ENCODE measurements at regions not wholly inside any gene's neighbourhood (a gene's known extent, or its start where the extent isn't known, plus 50 kb on each side); places are given as distances from the start of the nearest gene placed in this dataset.
"Not testable (repeated sequence)": the region's sequence is repeated elsewhere in the genome, so short reads cannot be mapped to it uniquely, and the experiment has no call there.

GRCh38 chr2:89831641-89832498 is 1140.4 kb downstream of the RPIA start:
- Mint-ChIP-seq H3K4me3 (no peak overlapping the region), H3K27me3 (no peaks in the 10 kb centered on the region), H3K36me3 (ENCODE audit: insufficient read depth) (no peaks in the 10 kb centered on the region), H3K4me1 (ENCODE audit: low read depth in 2 of 2) (no peaks in the 10 kb centered on the region), H3K27ac (no peak overlapping the region), H3K9me3 (peaks cover 16 to 37% of the 10 kb centered on the region in 2 donors)
- ATAC-seq (replicated peaks) (no peak), DNase-seq (no peak)

- H3K27ac Mint-ChIP-seq, result no peak overlapping the region
- no peak overlapping the region for H3K4me3 Mint-ChIP-seq
- H3K36me3 Mint-ChIP-seq (ENCODE audit: insufficient read depth), result no peaks in the 10 kb centered on the region
- DNase-seq (no peak), ATAC-seq (replicated peaks) (peak; percentile 43)
- no peaks in the 10 kb centered on the region for H3K27me3 Mint-ChIP-seq
- no peaks in the 10 kb centered on the region for H3K4me1 Mint-ChIP-seq (ENCODE audit: low read depth in 2 of 2)
- peaks cover 22 to 41% of the 10 kb centered on the region in 2 donors for H3K9me3 Mint-ChIP-seq
Measured at GRCh38 chr2:89833116-89833779, 1141.8 kb downstream of the RPIA start.

GRCh38 chr2:89833780-89834117 is 1142.3 kb downstream of the RPIA start:
- DNase-seq (no peak), ATAC-seq (replicated peaks) (no peak)
- Mint-ChIP-seq H3K4me3 (no peak overlapping the region), H3K9me3 (peaks cover 27 to 46% of the 10 kb centered on the region in 2 donors), H3K4me1 (ENCODE audit: low read depth in 2 of 2) (no peaks in the 10 kb centered on the region), H3K27me3 (no peaks in the 10 kb centered on the region), H3K36me3 (ENCODE audit: insufficient read depth) (no peaks in the 10 kb centered on the region), H3K27ac (no peak overlapping the region)

- Mint-ChIP-seq H3K27ac (no peak overlapping the region), H3K27me3 (no peaks in the 10 kb centered on the region), H3K4me1 (ENCODE audit: low read depth in 2 of 2) (no peaks in the 10 kb centered on the region), H3K4me3 (no peak overlapping the region), H3K9me3 (peaks cover 30 to 45% of the 10 kb centered on the region in 2 donors), H3K36me3 (ENCODE audit: insufficient read depth) (no peaks in the 10 kb centered on the region)
- DNase-seq, result no peak
- no peak for ATAC-seq (replicated peaks)
Measured at GRCh38 chr2:89834306-89834705, 1142.8 kb downstream of the RPIA start.

- H3K27ac Mint-ChIP-seq; H3K36me3 Mint-ChIP-seq (ENCODE audit: insufficient read depth); DNase-seq; H3K4me3 Mint-ChIP-seq; H3K27me3 Mint-ChIP-seq; H3K4me1 Mint-ChIP-seq (ENCODE audit: low read depth in 2 of 2): not testable (repeated sequence)
- H3K9me3 Mint-ChIP-seq, result peaks cover 22 to 41% of the 10 kb centered on the region in 2 donors
- ATAC-seq (replicated peaks), result peak; percentile 58
Measured at GRCh38 chr2:89836326-89836725, 1144.9 kb downstream of the RPIA start.

- Mint-ChIP-seq H3K4me1 (ENCODE audit: low read depth in 2 of 2) (no peaks in the 10 kb centered on the region), H3K4me3 (no peak overlapping the region), H3K36me3 (ENCODE audit: insufficient read depth) (no peaks in the 10 kb centered on the region), H3K27me3 (no peaks in the 10 kb centered on the region), H3K9me3 (peaks cover 22 to 35% of the 10 kb centered on the region in 2 donors), H3K27ac (no peak overlapping the region)
- no peak for DNase-seq
- peak; percentile 27 for ATAC-seq (replicated peaks)
Measured at GRCh38 chr2:89837962-89838625, 1146.6 kb downstream of the RPIA start.

- not testable (repeated sequence) for ATAC-seq (replicated peaks); H3K27ac Mint-ChIP-seq; H3K36me3 Mint-ChIP-seq (ENCODE audit: insufficient read depth); H3K4me3 Mint-ChIP-seq; DNase-seq; H3K4me1 Mint-ChIP-seq (ENCODE audit: low read depth in 2 of 2); H3K27me3 Mint-ChIP-seq
- H3K9me3 Mint-ChIP-seq, result peaks cover 22 to 31% of the 10 kb centered on the region in 2 donors
Measured at GRCh38 chr2:89840175-89840574, 1148.7 kb downstream of the RPIA start.

- H3K4me3 Mint-ChIP-seq; H3K36me3 Mint-ChIP-seq (ENCODE audit: insufficient read depth); ATAC-seq (replicated peaks); H3K27me3 Mint-ChIP-seq; DNase-seq; H3K4me1 Mint-ChIP-seq (ENCODE audit: low read depth in 2 of 2); H3K27ac Mint-ChIP-seq: not testable (repeated sequence)
- H3K9me3 Mint-ChIP-seq, result peaks cover 21 to 30% of the 10 kb centered on the region in 2 donors
Measured at GRCh38 chr2:89840781-89841475, 1149.5 kb downstream of the RPIA start.

- Mint-ChIP-seq H3K27ac (no peak overlapping the region), H3K4me3 (no peak overlapping the region), H3K36me3 (ENCODE audit: insufficient read depth) (no peaks in the 10 kb centered on the region), H3K4me1 (ENCODE audit: low read depth in 2 of 2) (no peaks in the 10 kb centered on the region), H3K27me3 (no peaks in the 10 kb centered on the region), H3K9me3 (peaks cover 16 to 25% of the 10 kb centered on the region in 2 donors)
- ATAC-seq (replicated peaks) (peak; percentile 23), DNase-seq (no peak)
Measured at GRCh38 chr2:89841476-89841840, 1150.0 kb downstream of the RPIA start.

GRCh38 chr2:89842180-89842908 is 1150.9 kb downstream of the RPIA start:
- ATAC-seq (replicated peaks), result peak; percentile 46
- no peak overlapping the region for H3K27ac Mint-ChIP-seq
- H3K36me3 Mint-ChIP-seq (ENCODE audit: insufficient read depth), result no peaks in the 10 kb centered on the region

GRCh38 chr2:89844221-89844943 is 1152.9 kb downstream of the RPIA start:
- DNase-seq (no peak), ATAC-seq (replicated peaks) (no peak)
- no peaks in the 10 kb centered on the region for H3K36me3 Mint-ChIP-seq (ENCODE audit: insufficient read depth)
- H3K27me3 Mint-ChIP-seq, result peaks cover 0 to 10% of the 10 kb centered on the region in 2 donors
- no peaks in the 10 kb centered on the region for H3K4me1 Mint-ChIP-seq (ENCODE audit: low read depth in 2 of 2)
- H3K4me3 Mint-ChIP-seq, result no peak overlapping the region
- no peak overlapping the region for H3K27ac Mint-ChIP-seq
- H3K9me3 Mint-ChIP-seq, result peaks cover 0 to 15% of the 10 kb centered on the region in 2 donors

More at GRCh38 chr2:89842180-89842908, 1150.9 kb downstream of the RPIA start:
- no peak for DNase-seq
- Mint-ChIP-seq H3K4me3 (no peak overlapping the region), H3K27me3 (no peaks in the 10 kb centered on the region), H3K9me3 (peaks cover 13 to 20% of the 10 kb centered on the region in 2 donors), H3K4me1 (ENCODE audit: low read depth in 2 of 2) (no peaks in the 10 kb centered on the region)

- peaks cover 0 to 11% of the 10 kb centered on the region in 2 donors for H3K9me3 Mint-ChIP-seq
- DNase-seq (no peak), ATAC-seq (replicated peaks) (no peak)
- peaks cover 0 to 12% of the 10 kb centered on the region in 2 donors for H3K27me3 Mint-ChIP-seq
- H3K4me3 Mint-ChIP-seq, result no peak overlapping the region
- no peaks in the 10 kb centered on the region for H3K4me1 Mint-ChIP-seq (ENCODE audit: low read depth in 2 of 2)
- no peaks in the 10 kb centered on the region for H3K36me3 Mint-ChIP-seq (ENCODE audit: insufficient read depth)
- H3K27ac Mint-ChIP-seq, result no peak overlapping the region
Measured at GRCh38 chr2:89845532-89845931, 1154.1 kb downstream of the RPIA start.

Data from effector memory CD8-positive, alpha-beta T cell (primary cell).